ENCODE measurements at regions not wholly inside any gene's neighbourhood (a gene's known extent, or its start where the extent isn't known, plus 50 kb on each side); places are given as distances from the start of the nearest gene placed in this dataset.

DNA sequence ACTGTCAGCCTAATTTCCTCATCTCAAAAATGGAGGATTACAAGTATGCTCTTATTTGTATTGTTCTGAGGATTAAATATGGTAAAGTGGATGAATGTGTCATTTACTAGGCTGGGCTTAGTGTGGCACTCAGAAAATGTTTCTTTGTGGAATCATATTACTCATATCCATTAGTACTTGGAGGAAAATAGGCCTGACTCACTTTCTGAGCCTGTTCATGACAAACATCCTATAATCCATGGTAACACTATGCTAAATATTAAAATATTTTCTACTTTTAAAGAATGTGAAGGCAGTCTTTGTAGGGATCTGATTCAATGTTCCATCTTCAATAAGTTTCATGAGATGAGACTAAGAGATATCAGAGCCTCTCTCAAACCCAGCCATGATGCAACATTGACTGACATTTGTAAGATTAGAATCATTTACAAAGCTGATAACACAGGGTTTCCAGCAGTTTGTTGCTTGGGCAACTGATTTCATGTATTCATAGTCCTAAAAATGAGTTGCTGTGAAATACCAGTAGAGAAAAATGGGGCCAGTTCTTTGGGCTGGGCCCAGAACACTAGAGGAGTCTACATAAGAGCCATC lies 1048.5 kb downstream of the NTRK3 start:
- H3K27me3 ChIP-seq (ENCODE audit: control insufficient read depth, insufficient read depth, low read length): no peaks in the 10 kb centered on the region; the same call in 1 of the 2 replicates
- BruUV-seq (replicated peaks): no TSS peak
- in situ Hi-C loops (cut with HindIII; ENCODE audit: low pct_unique_long_range_greater_than_20kb, low sequenced_read_pairs): no loop called here
- H3K4me1 ChIP-seq (ENCODE audit: control insufficient read depth, insufficient read depth, low read length): no peaks in the 10 kb centered on the region
- TF ChIP-seq TCF7L2 (IDR thresholded peaks at IDR 0.05; ENCODE audit: low read depth, low read length): no peak
- TF ChIP-seq CTCF (IDR thresholded peaks at IDR 0.05): no peak
- TF ChIP-seq REST (IDR thresholded peaks at IDR 0.05; ENCODE audit: insufficient read depth in 1 of 2, low read depth in 2 of 2, low read length in 1 of 2): no peak
- TF ChIP-seq POLR2AphosphoS5 (IDR thresholded peaks at IDR 0.05; ENCODE audit: low read depth, low read length): no peak
- no peak for TF ChIP-seq SIN3A (IDR thresholded peaks at IDR 0.05; ENCODE audit: borderline replicate concordance, insufficient read depth, low read depth, low read length)
- H3K9me3 ChIP-seq (ENCODE audit: control insufficient read depth, insufficient read depth, low read depth, low read length): no peaks in the 10 kb centered on the region
- H3K4me3 ChIP-seq (ENCODE audit: low read depth in 2 of 2, low read length in 2 of 2): no peak overlapping the region
- no peak for DNase-seq (ENCODE audit: low read depth, low spot score)
- ATAC-seq: no peak
- POLR2A ChIA-PET: no interaction called here
- intact Hi-C loops (cut with micrococcal nuclease; ENCODE audit: unreplicated experiment): no loop called here
- CTCF ChIA-PET: no interaction called here
- no peak overlapping the region for H3K27ac ChIP-seq (ENCODE audit: low read length)
- H3K36me3 ChIP-seq (ENCODE audit: control insufficient read depth, insufficient read depth, low read length): no peaks in the 10 kb centered on the region

GRCh38 chr15:87207251-87207650 lies 1049.3 kb downstream of the NTRK3 start:
- Histone ChIP-seq H3K27me3 (ENCODE audit: control insufficient read depth, insufficient read depth, low read length) (no peaks in the 10 kb centered on the region), H3K9me3 (ENCODE audit: control insufficient read depth, insufficient read depth, low read depth, low read length) (no peaks in the 10 kb centered on the region), H3K36me3 (ENCODE audit: control insufficient read depth, insufficient read depth, low read length) (no peaks in the 10 kb centered on the region), H3K27ac (ENCODE audit: low read length) (no peak overlapping the region), H3K4me3 (ENCODE audit: low read depth in 2 of 2, low read length in 2 of 2) (no peak overlapping the region), H3K4me1 (ENCODE audit: control insufficient read depth, insufficient read depth, low read length) (no peaks in the 10 kb centered on the region)
- no TSS peak for BruUV-seq (replicated peaks)
- DNase-seq (ENCODE audit: low read depth, low spot score) (no peak), ATAC-seq (no peak)
- intact Hi-C loops (cut with micrococcal nuclease; ENCODE audit: unreplicated experiment): no loop called here
- POLR2A ChIA-PET: no interaction called here
- no peak for TF ChIP-seq CTCF (IDR thresholded peaks at IDR 0.05)
- no peak for TF ChIP-seq REST (IDR thresholded peaks at IDR 0.05; ENCODE audit: insufficient read depth in 1 of 2, low read depth in 2 of 2, low read length in 1 of 2)
- no peak for TF ChIP-seq POLR2AphosphoS5 (IDR thresholded peaks at IDR 0.05; ENCODE audit: low read depth, low read length)
- no peak for TF ChIP-seq TCF7L2 (IDR thresholded peaks at IDR 0.05; ENCODE audit: low read depth, low read length)
- no peak for TF ChIP-seq SIN3A (IDR thresholded peaks at IDR 0.05; ENCODE audit: borderline replicate concordance, insufficient read depth, low read depth, low read length)
- in situ Hi-C loops (cut with HindIII; ENCODE audit: low pct_unique_long_range_greater_than_20kb, low sequenced_read_pairs): no loop called here
- CTCF ChIA-PET: no interaction called here
